T follicular helper cell (primary cell): ENCODE measurements at regions not wholly inside any gene's neighbourhood (a gene's known extent, or its start where the extent isn't known, plus 50 kb on each side); places are given as distances from the start of the nearest gene placed in this dataset.

Source experiments
- DNase-seq: peaks from one replicate; pipeline ENCODE4 v3.0.0-alpha.2; 2020; ENCODE audit warnings: low read depth

- no peak for DNase-seq
Measured at GRCh38 chr4:11487139-11487538, 58.4 kb upstream of the HS3ST1 start.

GRCh38 chr4:11485926-11486325 is 57.2 kb upstream of the HS3ST1 start:
- DNase-seq: no peak

DNA sequence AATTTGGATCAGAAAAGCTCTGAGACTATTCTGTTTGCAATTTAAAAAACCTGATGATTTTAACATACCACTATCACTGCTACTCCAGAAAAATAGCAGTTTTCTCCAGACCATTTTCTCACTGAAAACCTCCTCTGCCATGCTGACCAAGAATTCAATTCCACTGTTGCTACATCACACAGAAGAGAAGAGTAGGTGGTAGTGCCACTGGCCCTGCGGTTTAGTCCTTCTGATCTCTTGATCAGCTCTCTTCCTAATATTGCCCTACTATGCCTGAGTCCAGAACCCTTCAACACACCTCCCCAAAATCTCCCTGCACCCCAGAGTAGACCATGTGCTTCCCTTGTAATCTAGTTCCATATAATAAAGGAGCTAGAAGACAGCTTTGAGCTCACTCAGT is 55.8 kb upstream of the HS3ST1 start:
- no peak for DNase-seq

- DNase-seq: no peak
Measured at GRCh38 chr4:11483046-11483445, 54.4 kb upstream of the HS3ST1 start.

DNA sequence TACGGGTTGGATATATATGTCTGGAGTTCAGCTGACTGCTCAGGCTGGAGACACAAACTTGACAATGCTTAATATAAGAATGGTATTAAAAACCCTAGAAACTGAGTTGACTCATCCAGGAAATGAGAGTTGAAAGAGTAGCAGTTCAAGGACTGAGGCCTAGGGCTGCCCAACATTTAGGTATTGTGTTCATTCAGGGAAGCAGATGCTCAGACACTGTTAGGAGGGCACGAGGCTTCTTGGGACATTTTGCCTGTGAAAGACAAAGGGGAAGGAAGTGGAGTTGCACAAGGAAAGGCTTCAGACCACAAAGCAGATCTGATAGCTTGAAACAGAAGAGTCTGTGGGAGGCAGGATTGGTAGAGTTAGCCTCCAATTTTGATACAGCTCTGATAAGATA is 52.0 kb upstream of the HS3ST1 start:
- DNase-seq: no peak
